Activated naive CD8-positive, alpha-beta T cell treated with anti-CD3 and anti-CD28 coated beads for 36 hours (primary cell): ENCODE measurements at regions not wholly inside any gene's neighbourhood (a gene's known extent, or its start where the extent isn't known, plus 50 kb on each side); places are given as distances from the start of the nearest gene placed in this dataset.

Experiments
- DNase-seq: peaks from one replicate; pipeline ENCODE4 v3.0.0; 2021
- H3K27ac Mint-ChIP-seq: one replicate; pipeline ENCODE4 v1.8.0; 2022; ENCODE audit warnings: mild to moderate bottlenecking, moderate library complexity, mixed read lengths
- H3K27me3 Mint-ChIP-seq: one replicate; pipeline ENCODE4 v1.8.0; 2022; ENCODE audit warnings: mild to moderate bottlenecking, mixed read lengths
- H3K36me3 Mint-ChIP-seq: one replicate; pipeline ENCODE4 v1.8.0; 2021; ENCODE audit warnings: mild to moderate bottlenecking, mixed read lengths
- H3K4me1 Mint-ChIP-seq: one replicate; pipeline ENCODE4 v1.8.0; 2021; ENCODE audit warnings: mixed read lengths
- H3K4me3 Mint-ChIP-seq: one replicate; pipeline ENCODE4 v1.8.0; 2022; ENCODE audit warnings: mild to moderate bottlenecking, moderate library complexity, mixed read lengths
- H3K9me3 Mint-ChIP-seq: one replicate; pipeline ENCODE4 v1.8.0; 2022; ENCODE audit warnings: mixed read lengths

DNA sequence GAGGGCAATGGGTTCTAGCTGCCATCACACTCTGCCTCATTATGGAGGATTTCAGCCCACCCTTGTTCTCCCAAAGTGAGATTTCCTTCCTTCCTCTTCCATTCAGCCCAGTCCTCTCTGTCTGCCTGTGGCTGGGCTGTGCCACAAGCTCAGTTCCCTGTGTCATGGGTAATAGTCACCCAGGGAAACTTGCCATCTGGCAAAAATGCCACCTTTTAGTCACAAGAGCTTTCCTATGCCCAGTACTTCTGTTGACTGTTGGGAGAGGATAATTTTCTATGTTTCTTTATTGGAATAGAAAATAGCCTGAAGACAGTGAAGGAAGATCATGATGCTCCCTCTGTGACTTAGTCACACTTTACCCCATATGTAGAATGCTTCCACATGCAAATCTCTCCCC is 71.4 kb downstream of the TLR4 start:
- DNase-seq: no peak
- Mint-ChIP-seq H3K27me3 (peaks cover 48% of the 10 kb centered on the region), H3K27ac (no peak overlapping the region), H3K9me3 (no peaks in the 10 kb centered on the region), H3K4me1 (peaks cover 5% of the 10 kb centered on the region), H3K36me3 (no peaks in the 10 kb centered on the region), H3K4me3 (no peak overlapping the region)

DNA sequence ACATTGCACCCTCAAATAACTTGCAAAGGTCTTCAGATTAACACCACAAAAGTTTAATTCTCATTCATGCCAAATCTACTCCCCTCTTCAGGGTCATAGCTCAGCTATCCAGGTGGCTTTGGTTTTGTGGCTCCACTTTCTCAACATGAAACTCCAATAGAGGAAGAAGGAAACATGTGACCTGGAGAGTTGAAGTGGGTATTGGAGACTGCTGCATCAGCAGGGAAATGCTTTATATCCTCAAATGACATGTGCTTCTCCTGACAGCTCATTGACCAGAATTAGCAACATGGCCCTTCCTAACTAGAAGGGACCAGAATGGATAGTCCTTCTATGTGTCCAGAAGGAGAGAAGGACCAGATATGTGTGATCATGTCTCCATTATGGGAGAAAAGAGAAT is 73.6 kb downstream of the TLR4 start:
- Mint-ChIP-seq H3K36me3 (no peaks in the 10 kb centered on the region), H3K4me3 (no peak overlapping the region), H3K9me3 (no peaks in the 10 kb centered on the region), H3K27me3 (peaks cover 39% of the 10 kb centered on the region), H3K27ac (no peak overlapping the region), H3K4me1 (peaks cover 7% of the 10 kb centered on the region)
- no peak for DNase-seq

DNA sequence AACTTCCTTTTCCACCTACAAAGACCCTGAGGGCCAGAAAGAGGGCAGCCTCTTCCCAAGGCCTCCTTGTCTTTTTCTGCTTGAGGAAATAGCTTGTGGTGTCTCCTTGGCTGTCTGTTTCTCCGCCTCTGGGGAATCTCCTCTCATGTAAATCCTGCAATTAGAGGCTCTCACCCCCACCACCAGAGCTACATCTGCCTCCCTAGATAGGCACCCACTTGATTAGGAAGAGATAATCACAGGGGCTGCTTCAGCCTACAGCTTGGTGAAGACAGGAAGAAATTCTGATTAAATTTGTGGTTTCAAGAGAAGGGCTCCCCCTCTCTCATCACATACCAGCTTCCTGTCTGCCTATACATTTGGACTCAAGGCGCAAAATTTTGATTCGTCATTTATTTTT is 75.6 kb downstream of the TLR4 start:
- Mint-ChIP-seq H3K27me3 (peaks cover 21% of the 10 kb centered on the region), H3K9me3 (no peaks in the 10 kb centered on the region), H3K4me3 (no peak overlapping the region), H3K4me1 (peaks cover 7% of the 10 kb centered on the region), H3K27ac (no peak overlapping the region), H3K36me3 (no peaks in the 10 kb centered on the region)
- no peak for DNase-seq

DNA sequence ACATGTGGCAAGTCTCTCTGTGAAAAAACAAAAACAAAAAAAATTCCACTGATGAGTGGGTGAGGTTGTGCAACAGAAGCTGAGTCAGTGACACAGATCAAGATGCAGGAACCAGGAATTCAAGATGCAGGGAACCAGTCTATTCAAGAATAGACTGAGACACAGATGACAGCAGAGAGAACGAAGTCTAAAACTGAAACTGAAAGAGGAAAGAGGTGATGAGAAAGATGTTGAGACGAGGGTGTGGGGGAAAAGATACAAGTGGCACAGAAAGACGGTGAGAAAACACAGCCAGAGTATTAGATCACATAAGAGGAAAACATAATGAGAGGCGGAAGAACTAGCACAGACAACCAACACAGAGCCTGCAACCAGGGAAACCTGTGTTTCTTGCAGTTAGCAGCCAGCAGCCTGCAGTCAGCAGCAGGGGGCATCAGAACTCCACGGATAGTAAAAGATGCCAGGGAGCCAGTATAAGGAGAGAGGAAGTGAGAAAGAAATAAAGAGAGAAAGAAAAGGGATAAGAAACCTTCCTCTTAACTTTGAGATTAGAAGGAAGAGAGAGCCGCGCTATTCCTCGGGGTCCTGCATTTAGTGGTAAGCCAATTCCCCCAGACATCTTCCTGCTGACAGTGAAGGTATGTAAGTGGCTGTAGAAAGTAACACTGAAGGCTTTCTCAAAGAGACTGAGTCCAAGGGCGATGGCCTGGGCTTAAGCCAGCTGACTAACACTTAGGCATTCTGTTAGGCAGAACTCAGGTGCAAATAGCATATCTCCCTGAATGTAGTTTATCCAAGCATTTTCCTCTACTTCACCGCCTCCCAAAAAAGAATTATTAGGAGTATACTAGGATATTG is 79.0 kb downstream of the TLR4 start:
- H3K4me1 Mint-ChIP-seq: peaks cover 9% of the 10 kb centered on the region
- H3K36me3 Mint-ChIP-seq: no peaks in the 10 kb centered on the region
- H3K4me3 Mint-ChIP-seq: no peak overlapping the region
- peak; percentile 38 for DNase-seq
- H3K27me3 Mint-ChIP-seq: peaks cover 7% of the 10 kb centered on the region
- H3K27ac Mint-ChIP-seq: no peak overlapping the region
- H3K9me3 Mint-ChIP-seq: no peaks in the 10 kb centered on the region

DNA sequence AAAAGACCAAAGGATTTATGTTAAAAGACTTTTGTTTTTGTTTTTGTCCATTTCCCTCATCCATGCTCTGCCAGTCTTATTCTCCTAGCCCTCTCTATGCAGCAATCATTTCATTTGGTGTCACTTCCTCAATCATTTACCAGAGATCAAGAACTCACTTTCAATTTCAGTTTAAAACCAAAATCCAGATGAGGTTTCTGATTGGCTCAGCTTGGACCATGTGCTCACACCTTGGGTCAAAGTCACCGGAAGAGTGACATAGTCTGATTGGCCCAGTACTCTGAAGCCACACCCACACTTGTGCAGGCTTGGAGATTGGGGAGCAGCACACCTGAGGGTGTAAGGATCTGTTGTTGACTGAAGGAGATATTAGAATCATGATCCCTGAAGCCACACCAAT is 79.6 kb downstream of the TLR4 start:
- Mint-ChIP-seq H3K9me3 (no peaks in the 10 kb centered on the region), H3K4me3 (no peak overlapping the region), H3K27me3 (peaks cover 11% of the 10 kb centered on the region), H3K4me1 (peaks cover 9% of the 10 kb centered on the region), H3K27ac (no peak overlapping the region), H3K36me3 (no peaks in the 10 kb centered on the region)
- peak; percentile 11 for DNase-seq

DNA sequence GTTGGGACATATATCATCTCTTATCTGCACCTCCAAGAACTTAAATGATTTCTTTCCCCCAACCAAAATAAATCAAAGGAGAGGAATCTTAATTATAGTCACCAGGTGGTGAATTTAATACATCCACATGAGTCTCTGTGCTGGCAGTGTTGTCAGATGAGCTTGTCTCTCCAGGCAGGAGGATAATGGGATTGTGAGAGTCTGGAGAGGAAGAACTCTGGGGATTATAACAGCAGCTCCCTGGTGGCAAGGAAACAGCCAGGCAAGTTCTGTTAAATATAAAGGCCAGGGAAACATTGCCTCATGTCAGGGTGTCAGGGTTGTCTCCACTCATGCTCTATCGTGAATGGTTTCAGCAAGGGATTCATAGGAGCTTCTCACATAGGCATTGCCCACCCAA is 80.8 kb downstream of the TLR4 start:
- H3K27ac Mint-ChIP-seq: no peak overlapping the region
- H3K4me1 Mint-ChIP-seq: peaks cover 5% of the 10 kb centered on the region
- no peak for DNase-seq
- no peak overlapping the region for H3K4me3 Mint-ChIP-seq
- no peaks in the 10 kb centered on the region for H3K9me3 Mint-ChIP-seq
- H3K36me3 Mint-ChIP-seq: no peaks in the 10 kb centered on the region
- H3K27me3 Mint-ChIP-seq: peaks cover 8% of the 10 kb centered on the region

DNA sequence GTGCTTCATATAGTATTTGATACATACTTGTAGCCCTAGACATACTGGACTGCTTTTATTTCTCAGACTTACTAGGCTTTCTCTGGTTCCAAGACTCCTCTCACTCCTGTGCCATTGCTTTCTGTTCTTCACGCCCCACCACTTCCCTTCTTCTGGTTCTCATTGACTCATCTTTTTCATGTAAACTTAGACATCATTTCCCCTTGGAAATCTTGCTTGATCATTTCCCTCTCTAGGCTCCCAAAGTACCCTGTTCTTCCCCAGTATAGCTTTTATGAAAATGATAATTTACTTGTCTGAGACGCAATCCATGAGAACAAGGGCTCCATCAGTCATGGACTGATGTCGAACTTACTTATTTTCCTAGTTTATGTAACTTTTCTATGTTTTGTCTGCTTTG is 83.5 kb downstream of the TLR4 start:
- Mint-ChIP-seq H3K27ac (no peak overlapping the region), H3K4me1 (peaks cover 2% of the 10 kb centered on the region), H3K4me3 (no peak overlapping the region), H3K9me3 (no peaks in the 10 kb centered on the region), H3K27me3 (peaks cover 5% of the 10 kb centered on the region), H3K36me3 (no peaks in the 10 kb centered on the region)
- DNase-seq: no peak

DNA sequence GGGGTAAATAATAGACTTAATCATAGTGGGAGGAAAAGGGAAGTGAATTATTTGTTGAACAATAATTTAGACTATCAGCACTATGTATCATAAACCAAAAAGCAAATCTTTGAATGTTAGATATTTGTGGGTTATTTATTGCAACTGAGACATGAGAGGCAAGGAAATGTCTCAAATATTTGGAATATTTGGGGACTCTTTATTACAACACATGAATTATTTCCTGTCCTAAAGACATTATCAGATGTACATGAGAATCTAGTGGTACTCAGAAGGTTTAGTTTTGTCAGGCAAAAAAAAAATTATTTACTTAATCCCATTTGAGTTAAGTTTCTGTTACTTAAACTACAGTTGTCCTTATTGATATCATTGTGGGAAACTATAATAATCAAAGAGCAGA is 91.1 kb downstream of the TLR4 start:
- Mint-ChIP-seq H3K4me1 (no peaks in the 10 kb centered on the region), H3K36me3 (no peaks in the 10 kb centered on the region), H3K27me3 (peaks cover 14% of the 10 kb centered on the region), H3K9me3 (no peaks in the 10 kb centered on the region), H3K4me3 (no peak overlapping the region), H3K27ac (no peak overlapping the region)
- no peak for DNase-seq

DNA sequence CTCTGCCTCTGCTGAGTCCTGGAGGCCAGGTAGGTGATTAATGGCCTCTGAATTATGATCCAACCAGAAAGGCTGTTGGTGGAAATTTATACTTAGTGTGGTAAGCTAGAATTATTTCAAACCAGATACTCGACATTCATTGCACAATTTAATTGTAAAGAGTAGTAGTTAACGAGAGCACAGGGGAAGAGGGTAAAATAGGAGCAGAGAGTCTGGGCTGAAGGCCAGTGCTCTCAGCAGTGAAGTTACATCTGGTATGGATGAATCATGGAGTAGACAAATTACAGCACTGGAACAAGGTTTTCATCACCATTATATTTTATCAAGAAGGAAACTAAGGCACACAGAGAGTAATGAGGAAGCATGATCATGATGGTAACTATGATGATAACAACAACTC is 92.5 kb downstream of the TLR4 start:
- Mint-ChIP-seq H3K4me3 (no peak overlapping the region), H3K27ac (no peak overlapping the region), H3K9me3 (no peaks in the 10 kb centered on the region)

DNA sequence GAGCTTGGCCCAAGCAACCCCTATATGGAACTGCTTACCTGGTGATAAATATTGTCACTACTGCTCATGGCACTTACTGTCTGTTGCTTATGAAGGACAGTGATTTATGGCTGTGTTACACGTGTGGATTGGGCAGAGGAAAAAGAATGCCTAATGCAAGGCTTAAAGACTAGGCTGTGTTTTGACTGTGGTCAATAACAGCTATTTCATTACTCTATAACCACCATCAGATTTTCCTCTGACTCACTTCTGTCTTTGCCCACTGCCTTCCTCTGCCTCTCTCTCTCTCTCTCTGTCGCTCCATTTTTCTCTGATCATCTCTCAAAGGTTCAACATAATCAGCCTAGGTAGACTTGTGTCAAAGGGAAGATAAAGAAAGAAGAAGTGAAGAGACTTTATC is 96.2 kb downstream of the TLR4 start:
- Mint-ChIP-seq H3K4me3 (no peak overlapping the region), H3K4me1 (no peaks in the 10 kb centered on the region), H3K9me3 (no peaks in the 10 kb centered on the region), H3K27me3 (peaks cover 43% of the 10 kb centered on the region), H3K27ac (no peak overlapping the region), H3K36me3 (no peaks in the 10 kb centered on the region)
- DNase-seq: no peak

More for the DNA sequence above, 92.5 kb downstream of the TLR4 start:
- DNase-seq: no peak
- Mint-ChIP-seq H3K36me3 (no peaks in the 10 kb centered on the region), H3K4me1 (no peaks in the 10 kb centered on the region), H3K27me3 (peaks cover 14% of the 10 kb centered on the region)

DNA sequence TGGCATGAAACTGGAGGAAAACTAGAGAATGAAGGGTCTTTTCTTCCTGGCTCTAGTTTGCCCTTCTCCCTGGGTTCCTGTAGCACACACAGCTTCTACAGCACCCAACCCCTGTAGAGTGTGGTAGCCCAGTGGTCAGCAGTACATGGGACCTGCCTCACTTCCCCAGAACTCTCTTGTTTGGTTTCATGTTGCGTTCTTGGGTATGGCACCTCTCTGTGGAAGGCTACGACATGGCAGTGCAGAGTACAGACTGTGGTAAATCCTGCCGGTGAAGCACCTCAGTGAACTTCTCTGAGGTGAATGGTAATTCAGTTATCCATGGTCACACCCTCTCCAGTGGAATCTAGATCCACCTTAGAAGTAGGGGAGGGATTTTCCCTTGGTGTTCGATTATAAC is 105.5 kb downstream of the TLR4 start:
- Mint-ChIP-seq H3K4me3 (no peak overlapping the region), H3K4me1 (no peaks in the 10 kb centered on the region), H3K27ac (no peak overlapping the region), H3K9me3 (peaks cover 2% of the 10 kb centered on the region), H3K36me3 (no peaks in the 10 kb centered on the region), H3K27me3 (peaks cover 58% of the 10 kb centered on the region)
- DNase-seq: no peak

DNA sequence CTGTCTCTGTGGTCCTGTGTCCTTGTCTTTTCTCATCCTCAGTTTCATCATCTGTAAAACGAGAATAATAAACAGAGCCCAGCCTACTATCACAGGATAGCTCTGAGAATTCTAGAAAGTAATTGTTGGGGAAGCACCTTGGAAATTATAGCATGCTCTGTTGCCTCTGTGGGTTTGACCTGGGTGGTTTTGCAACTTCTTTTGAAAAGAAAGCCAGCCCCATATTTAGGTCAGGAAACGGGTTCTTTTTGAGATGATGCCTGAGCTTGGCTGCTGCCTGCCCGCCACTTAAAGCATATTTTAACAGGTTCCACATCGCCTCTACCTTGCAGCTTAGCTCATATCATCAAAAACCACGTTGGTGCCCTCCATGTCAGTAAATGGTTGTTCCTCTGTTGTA is 111.1 kb downstream of the TLR4 start:
- peaks cover 8% of the 10 kb centered on the region for H3K4me1 Mint-ChIP-seq
- no peak for DNase-seq
- no peak overlapping the region for H3K4me3 Mint-ChIP-seq
- peaks cover 43% of the 10 kb centered on the region for H3K27me3 Mint-ChIP-seq
- no peaks in the 10 kb centered on the region for H3K9me3 Mint-ChIP-seq
- H3K27ac Mint-ChIP-seq: no peak overlapping the region
- H3K36me3 Mint-ChIP-seq: no peaks in the 10 kb centered on the region

DNA sequence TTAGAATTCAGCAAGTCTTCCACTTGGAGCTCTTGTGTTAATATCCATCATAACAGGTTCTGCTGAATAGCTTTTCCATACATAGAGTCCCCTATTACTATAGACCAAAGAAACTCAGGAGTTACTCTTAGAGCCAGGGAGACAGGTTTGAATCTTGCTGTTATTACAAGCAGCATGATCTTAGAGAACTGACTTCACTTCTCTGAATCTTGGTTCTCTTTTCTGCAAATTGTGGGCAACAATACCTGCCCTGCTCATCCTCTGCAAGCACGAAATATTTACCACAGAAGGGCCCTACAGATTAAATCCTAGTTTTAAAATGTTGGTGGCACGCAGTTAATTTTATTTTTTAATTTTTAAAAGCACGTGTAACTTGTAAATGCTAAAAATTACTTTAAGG is 111.7 kb downstream of the TLR4 start:
- H3K27me3 Mint-ChIP-seq: peaks cover 45% of the 10 kb centered on the region
- H3K4me3 Mint-ChIP-seq: no peak overlapping the region
- no peaks in the 10 kb centered on the region for H3K9me3 Mint-ChIP-seq
- H3K36me3 Mint-ChIP-seq: no peaks in the 10 kb centered on the region
- no peak overlapping the region for H3K27ac Mint-ChIP-seq
- no peak for DNase-seq
- H3K4me1 Mint-ChIP-seq: peaks cover 8% of the 10 kb centered on the region

DNA sequence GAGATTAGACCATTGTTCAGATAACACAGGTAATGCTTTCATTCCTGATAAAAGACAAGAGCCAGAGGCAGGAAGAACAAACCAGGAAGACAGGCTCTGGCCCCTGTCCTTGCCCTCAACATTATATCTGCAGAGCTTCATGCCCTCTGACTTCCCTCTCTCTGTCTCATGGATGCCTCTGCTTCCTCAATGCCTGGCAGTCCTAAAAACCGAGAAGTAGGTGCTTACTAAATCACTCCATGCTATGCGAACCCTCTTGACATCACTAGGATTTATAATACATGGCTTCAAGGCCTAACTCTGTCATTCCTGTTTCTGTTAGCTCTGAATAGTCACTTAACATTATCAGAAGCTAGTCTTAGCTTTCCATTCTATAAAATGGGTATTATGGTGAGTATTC is 117.8 kb downstream of the TLR4 start:
- Mint-ChIP-seq H3K36me3 (no peaks in the 10 kb centered on the region), H3K27ac (no peak overlapping the region), H3K4me1 (peaks cover 23% of the 10 kb centered on the region), H3K9me3 (peaks cover 4% of the 10 kb centered on the region), H3K4me3 (no peak overlapping the region), H3K27me3 (peaks cover 71% of the 10 kb centered on the region)
- DNase-seq: no peak

DNA sequence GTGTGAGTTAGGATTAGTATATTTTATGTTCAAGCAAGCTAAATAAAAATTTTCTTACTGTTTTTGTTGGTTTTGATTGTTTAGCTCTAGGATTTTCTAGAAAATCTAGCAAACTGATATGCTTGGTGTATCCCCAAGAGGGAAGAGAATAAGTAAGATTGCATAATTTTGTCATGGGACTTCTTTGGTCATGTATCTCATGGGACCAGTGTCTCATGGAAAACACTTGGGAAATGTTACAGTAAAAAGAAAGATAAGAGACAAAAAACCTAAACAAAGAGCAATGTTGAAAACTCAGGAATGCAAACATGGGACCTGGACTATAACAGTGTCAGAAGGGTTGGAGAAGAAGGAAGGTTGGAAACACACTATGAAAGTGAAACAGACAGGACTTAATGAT is 119.4 kb downstream of the TLR4 start:
- Mint-ChIP-seq H3K27ac (no peak overlapping the region), H3K27me3 (peaks cover 72% of the 10 kb centered on the region), H3K9me3 (peaks cover 4% of the 10 kb centered on the region)

DNA sequence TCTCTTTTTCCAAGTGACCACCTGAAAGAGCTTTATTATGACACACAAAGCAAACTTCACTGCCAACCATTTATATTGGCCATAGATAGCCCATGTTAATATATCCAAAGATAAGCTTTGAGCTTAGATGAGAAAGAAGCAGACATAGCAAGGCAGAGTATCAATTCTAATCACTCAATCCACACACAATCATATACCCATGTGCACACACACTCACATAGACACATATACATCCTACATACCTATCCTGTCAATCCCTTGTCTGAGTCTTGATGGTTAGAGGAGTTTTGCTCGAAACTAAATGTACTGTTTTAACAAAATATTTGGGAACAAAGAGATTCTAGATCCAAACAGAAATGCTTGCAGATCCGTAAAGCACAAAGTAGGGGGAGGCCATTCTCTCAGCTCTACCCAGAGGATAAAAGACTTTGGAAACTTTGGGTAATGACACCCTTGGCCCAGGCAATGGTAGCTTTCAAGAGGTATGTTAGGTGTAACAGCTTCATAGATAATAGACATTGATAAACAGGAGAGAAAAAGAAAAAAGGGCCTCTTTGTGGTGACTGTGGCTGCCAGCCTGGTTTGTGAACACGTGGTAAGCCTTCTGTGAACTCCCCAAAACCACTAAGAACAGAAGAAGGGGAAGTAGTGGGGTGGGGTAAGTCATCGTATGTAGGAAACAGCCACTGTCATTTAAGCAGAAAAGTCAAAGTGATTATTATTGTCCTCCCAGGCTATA is 121.6 kb downstream of the TLR4 start:
- Mint-ChIP-seq H3K4me3 (no peak overlapping the region), H3K4me1 (peaks cover 28% of the 10 kb centered on the region)
- DNase-seq: peak; percentile 52

More for the DNA sequence above, 119.4 kb downstream of the TLR4 start:
- H3K4me3 Mint-ChIP-seq: no peak overlapping the region
- peaks cover 28% of the 10 kb centered on the region for H3K4me1 Mint-ChIP-seq
- H3K36me3 Mint-ChIP-seq: no peaks in the 10 kb centered on the region
- no peak for DNase-seq

More for the DNA sequence above, 121.6 kb downstream of the TLR4 start:
- H3K27me3 Mint-ChIP-seq: peaks cover 76% of the 10 kb centered on the region
- peaks cover 4% of the 10 kb centered on the region for H3K9me3 Mint-ChIP-seq
- no peaks in the 10 kb centered on the region for H3K36me3 Mint-ChIP-seq
- H3K27ac Mint-ChIP-seq: no peak overlapping the region
